RCC 7860 (cell line): ENCODE measurements at regions not wholly inside any gene's neighbourhood (a gene's known extent, or its start where the extent isn't known, plus 50 kb on each side); places are given as distances from the start of the nearest gene placed in this dataset.
"Not testable (repeated sequence)": the region's sequence is repeated elsewhere in the genome, so short reads cannot be mapped to it uniquely, and the experiment has no call there.

Experiments
- DNase-seq: peaks from one replicate; pipeline ENCODE4 v3.0.0-alpha.2; 2015; ENCODE audit warnings: low spot score
- FAIRE-seq: peaks from 2 replicates; lab custom pipeline; 2012; peaks lifted over from hg19 to GRCh38; lab: Jason Lieb, UNC

DNA sequence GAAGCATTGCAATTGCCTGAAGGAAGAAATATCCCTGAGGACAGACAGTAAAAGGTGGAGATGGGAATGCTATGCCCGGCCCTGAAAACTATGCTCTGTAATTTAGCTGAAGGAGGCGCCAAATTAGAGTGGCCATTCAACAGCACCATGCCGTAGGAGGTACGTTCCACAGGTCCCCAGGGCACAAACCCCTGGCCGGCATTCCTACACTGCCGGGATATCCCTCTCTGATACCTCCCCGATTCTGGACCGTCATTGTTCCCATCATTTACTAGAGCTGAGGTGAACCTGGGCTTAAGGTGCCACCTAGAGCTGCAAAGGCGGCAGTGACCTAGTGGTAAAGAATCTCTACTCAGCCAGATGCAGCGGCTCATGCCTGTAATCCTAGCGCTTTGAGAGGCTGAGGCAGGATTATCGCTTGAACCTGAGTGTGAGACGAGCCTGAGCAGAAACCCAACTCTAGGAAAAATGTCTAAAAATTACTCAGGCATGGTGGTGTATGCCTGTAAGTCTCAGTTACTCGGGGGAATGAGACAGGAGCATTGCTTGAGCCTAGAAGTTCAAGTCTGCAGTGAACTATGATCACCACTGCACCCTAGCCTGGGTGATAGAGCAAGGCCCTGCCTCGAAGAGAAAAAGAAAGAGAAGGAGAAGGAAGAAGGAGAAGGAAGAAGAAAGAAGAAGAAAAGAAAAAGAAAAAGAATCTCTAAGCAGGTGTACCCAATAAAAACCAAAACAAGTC lies 53.0 kb upstream of the TNKS2 start:
- no peak for FAIRE-seq
- peak; percentile 65 for DNase-seq

DNA sequence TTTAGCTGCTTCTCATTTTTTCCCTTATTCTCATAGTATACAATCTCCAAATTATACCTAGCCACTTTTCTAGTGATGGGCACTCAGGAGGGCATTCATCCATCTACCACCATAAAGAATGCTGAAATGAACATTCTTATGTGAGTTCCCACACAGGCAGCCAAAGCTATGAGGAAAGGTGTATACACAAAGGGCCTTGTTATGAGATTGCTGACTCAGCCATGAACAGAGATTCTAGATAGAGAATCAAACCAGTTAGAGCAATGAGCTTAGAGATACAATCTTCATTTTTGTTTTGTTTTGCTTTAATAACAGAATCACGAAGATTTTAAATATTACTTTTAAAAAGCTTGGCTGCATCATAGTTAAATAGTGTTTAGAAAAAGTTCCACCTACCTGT lies 54.8 kb upstream of the TNKS2 start:
- no peak for FAIRE-seq
- DNase-seq, result no peak

DNA sequence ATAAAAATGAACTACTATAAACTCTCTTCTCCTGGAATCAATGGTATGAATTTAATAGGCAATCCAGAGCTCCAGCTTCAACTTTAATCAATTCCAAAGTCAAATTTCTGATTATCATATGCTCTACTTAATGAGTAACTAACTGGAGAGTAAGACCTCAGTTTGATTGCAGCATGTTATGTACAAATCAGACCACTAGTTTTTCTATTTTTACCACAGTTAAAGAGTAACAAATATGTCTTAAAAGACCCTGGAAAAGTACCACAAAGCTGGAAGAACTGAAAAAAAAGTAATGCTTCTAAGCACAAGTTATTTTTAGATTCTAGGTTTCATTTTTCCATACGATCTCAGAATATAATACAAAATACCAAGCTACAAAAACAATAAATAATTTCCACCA lies 56.0 kb upstream of the TNKS2 start:
- FAIRE-seq (no peak), DNase-seq (no peak)

DNA sequence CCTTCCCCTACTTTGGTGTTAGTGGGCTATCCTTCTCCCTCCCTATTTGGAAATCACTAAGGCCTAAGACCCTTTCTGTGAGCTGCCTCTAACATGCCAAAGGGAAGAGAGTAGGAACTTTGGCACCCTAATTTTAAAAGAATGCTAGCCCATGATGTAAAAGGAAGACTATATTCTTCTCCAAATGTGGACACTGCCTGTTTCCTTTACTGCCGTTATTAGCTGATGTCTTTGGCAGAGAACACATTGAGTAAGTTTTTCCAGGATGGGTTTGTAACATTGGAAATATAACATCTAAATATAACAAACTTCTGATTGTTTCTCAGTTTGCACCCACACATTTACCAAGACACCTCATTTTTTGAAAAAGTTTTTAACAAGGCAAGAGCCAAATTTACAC lies 56.9 kb upstream of the TNKS2 start:
- FAIRE-seq (no peak), DNase-seq (no peak)

DNA sequence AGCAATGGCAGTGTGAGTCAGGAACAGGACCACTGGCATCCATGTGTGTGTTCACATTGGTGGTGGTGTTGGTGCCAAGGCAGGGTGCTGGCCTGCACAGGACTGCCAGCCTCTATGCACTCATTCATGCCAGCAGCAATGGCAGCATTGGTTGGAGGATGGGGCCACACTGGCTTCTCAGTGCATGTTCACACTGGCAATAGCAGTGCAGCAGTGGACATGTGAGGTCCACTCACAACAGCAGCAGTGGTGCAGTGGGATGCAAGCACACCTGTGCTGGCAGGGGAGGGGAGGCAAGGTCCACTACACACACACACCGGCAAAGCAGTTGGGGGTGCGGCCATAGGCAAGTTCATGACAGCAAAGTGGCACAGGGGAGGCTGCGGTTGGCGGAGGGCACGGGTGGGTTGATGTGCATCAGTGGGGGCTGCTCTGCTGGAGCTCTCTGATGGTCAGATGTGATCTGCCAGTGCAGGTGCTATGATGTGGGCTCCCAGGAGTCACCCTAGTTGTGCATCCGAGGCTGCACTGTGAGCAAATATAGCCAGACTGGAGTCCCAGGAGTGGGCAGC lies 57.8 kb upstream of the TNKS2 start:
- no peak for DNase-seq
- FAIRE-seq, result no peak

DNA sequence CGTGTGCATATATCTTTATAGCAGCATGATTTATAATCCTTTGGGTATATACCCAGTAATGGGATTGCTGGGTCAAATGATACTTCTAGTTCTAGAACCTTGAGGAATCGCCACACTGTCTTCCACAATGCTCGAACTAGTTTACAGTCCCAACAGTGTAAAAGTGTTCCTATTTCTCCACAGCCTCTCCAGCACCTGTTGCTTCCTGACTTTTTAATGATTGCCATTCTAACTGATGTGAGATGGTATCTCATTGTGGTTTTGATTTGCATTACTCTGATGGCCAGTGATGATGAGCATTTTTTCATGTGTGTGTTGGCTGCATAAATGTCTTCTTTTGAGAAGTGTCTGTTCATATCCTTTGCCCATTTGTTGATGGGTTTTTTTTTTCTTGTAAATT lies 66.0 kb upstream of the TNKS2 start:
- not testable (repeated sequence) for DNase-seq, FAIRE-seq

DNA sequence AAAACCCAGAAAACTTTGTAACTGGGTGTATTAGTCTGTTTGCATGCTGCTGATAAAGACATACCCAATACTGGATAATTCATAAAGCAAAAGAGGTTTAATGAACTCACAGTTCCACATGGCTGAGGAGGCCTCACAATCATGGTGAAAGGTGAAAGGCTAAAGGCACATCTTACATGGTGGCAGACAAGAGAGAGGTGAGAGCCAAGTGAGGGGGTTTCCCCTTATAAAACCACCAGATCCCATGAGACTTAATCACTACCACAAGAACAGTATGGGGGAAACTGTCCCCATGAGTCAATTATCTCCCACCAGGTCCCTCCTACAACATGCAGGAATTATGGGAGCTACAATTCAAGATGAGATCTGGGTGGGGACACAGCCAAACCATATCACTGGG lies 68.9 kb upstream of the TNKS2 start:
- FAIRE-seq, result not testable (repeated sequence)
- DNase-seq, result peak; percentile 12

DNA sequence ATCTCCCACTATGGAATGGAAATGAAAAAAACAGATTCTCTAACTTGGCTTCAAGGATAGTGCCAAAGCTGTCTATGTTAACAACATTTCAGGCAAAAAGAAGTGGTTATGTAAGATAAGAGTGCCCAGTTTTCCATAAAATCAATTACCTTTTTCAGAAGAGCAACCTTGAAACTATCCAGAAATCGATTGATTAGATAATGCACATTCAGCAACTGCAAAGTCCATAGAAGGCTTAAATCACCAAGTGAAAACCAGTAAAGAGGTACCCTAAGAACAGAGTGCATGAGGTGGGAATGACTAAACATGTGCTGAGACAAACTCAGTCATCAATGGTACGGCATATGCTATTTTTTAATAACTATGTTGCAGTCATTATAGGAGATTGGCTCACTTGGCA lies 71.9 kb upstream of the TNKS2 start:
- FAIRE-seq, result no peak

DNA sequence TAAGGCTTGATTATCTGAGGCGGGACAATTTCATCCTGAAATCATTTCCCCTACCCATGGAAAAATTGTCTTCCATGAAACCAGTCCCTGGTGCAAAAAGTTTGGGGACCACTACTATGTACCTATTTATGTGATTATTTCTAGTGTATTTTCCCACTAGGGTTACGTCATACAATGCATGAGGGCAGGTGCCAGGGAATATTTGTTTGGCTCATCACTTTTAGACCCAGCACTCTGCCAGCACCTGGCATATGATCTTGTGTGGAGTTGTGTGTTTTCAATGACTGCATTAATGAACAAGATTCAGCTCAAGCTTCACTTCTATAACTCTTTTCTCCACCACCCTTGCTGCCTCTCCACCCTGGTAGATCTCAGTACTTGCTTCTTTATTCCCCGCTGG lies 73.3 kb upstream of the TNKS2 start:
- no peak for FAIRE-seq

More for the DNA sequence above, 71.9 kb upstream of the TNKS2 start:
- DNase-seq, result no peak

DNA sequence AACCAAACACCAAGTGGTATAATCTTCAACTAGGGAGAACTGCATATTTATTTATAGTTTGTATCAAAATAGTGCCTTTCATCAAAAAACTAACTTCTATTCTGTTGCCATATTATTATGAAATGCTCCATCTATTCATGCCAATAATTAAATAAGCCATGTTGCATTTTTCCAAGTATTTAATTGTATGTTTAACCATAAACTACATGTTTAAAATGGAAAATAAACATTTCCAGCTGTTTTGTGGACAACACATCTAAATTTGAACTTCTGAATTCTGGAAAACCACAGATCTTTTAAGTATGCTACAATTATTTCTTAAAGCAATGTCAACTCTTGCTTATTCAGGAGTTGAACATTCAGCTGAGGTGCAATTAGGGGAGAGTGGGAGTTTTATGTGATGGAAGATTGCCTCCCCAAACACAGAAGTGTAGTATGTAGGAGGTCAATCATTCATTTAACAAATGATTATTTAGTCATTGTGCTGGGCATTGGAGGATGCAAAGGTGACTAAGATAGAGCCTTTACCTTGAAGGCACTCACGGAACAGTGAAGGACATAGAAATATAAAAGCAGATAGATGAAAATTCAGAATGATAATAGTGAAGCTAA lies 80.7 kb upstream of the PPP1R3C start:
- no peak for DNase-seq
- FAIRE-seq, result no peak

More for the DNA sequence above, 73.3 kb upstream of the TNKS2 start:
- no peak for DNase-seq

DNA sequence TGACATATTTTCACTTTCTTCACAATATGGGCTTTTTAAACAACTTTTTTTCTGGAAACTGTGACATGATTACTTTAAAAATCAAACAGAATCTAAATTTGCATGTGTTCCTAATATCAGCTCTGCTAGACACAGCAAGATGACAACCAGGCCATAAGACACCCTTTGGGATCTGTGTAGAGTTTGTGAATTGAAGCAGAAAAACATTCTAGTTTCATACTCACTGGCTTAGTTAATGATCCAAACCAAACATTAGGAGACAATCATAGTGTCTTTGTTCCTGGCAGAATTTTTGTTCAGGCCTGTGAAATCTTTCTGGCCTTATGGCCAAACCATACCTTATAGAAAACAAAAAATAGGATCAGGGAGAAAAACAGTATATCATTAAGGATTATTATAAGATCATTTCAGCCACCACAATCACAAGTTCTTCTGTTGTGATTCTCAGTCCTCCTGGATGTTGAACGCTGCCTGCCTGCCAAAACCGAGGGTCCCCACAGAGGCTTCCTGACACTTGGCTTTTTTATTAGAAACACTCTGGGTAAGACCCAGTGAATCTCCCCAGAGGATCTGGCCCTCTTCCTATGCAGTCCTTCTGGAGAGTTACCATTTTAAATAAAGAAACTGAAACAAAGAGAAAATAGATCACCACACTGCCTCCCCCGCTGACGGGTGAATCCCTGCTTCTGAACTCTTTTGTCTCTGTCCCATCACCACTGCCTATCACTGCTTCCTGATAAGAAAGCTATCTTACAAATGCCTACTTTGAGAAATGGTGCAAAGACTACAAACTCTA lies 79.2 kb upstream of the PPP1R3C start:
- no peak for FAIRE-seq
- no peak for DNase-seq

DNA sequence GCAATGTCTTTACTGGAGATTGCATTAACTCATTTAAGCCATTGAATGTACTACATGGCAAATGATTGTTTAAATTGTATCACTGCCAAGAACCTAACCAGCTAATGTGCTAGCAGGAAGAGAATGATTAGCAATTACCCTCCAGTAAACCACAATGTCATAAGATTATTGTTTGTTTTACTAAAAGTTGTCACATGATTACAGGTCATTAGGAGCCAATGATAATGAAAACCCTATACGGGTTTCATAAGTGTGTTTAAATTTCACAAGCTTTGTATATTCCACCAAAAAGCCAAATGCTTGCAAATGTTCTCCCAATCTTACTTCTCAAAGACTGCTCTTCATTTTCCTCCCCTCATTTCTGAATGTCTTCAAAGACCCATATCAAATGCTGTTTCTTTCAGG lies 76.5 kb upstream of the PPP1R3C start:
- peak; percentile 77 for FAIRE-seq
- no peak for DNase-seq

DNA sequence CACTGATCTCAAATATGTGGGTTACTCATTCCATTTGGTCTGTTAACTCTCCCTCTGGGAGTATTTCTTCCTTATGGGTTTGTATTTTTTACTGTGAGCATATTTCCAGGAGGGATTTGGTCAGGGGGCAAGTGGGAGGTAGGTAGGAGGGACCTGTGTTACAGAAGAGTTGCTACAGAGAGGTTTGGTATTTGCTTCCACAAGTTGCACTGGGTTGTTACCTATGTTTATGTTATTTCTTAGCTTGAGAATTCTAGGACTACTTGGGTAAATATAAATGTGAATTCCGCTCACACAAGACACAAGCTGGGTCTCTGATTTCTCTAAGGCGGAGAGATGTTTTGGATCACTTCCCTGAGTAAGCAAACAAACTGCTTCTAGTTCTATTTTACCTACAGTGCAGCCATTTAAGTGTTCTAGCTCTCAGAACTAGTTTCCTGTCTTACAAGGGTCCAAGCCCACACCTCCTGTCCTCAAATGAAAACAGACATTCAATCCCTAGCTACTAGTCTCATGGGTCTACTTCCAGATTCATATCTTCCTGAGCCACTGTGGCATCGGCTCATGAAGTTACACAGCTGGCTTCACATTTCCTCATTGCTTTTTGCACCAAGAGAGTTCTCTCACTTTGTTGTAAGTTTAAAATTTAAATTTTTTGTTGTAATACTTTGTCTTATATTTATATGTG lies 75.4 kb upstream of the PPP1R3C start:
- no peak for DNase-seq
- FAIRE-seq, result no peak

DNA sequence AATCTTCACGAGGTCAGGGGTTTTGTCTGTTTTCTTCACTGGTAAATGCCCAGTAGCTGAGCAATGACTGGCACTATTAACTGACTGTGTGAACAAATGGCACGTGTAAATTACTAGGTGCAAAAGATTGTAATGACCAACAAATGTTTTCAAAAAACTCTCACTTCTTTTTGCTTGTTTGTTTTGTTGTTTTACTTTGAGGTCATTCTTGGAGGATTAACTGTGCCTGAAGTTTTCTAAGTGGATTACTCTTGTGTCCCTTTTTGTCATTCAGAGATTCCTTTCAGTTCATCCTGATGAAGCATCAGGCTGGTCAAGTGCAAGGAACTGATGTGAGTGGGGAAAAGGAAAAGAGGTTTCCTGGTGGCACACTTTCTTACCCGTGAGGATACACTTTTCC lies 74.4 kb upstream of the PPP1R3C start:
- FAIRE-seq (no peak), DNase-seq (no peak)

DNA sequence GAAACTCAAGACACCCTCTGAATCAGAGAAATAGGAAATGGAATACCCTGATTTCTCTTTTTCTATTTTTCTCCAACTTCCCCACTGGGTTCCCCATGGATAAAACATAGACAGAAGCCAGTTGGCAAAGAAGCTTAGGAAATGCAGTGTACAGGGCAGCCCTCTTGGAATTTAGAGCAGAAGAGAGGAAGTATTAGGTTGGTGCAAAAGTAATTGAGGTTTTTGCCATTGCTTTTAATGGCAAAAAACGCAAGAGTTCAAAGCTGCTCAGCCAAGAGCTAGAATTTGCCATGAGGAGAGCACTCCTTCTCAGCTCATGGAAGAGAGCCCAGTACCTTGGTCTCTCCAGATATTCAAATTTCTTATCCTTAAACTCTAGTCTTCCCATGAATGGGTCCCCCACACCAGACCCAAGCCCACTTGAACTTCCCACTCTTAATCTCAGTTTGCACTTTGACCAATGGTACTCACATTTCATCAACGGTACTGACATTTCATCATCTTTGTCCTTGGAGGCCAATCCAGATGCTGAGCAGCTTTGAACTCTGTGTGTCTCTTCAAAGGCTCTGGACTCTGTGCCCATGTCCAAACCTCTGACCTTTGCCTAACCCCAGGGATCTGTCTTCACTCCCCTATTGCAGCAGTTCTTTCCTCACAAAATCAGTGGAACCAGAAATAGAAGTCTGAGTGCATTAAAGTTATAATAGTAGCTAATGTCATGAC lies 73.2 kb upstream of the PPP1R3C start:
- DNase-seq (no peak), FAIRE-seq (no peak)

DNA sequence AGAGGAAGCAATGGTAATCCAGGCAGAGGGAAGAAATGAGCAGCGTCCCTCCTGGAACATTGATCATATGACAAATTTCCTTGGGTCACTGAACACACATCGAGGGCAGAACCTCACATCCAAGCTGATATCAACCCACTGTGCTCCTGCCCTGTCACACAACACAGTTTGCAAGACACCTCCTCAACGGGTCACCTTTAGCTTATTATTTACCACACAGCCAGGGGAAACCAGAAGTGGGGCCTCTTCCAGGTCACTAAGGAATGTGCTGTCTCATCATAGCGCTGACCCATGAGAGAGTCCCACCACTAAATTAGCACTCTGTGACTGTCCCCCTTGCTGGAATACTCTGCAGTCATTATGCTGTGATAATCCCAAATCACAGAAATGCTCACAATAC lies 69.7 kb upstream of the PPP1R3C start:
- peak; percentile 47 for FAIRE-seq
- peak; percentile 50 for DNase-seq

DNA sequence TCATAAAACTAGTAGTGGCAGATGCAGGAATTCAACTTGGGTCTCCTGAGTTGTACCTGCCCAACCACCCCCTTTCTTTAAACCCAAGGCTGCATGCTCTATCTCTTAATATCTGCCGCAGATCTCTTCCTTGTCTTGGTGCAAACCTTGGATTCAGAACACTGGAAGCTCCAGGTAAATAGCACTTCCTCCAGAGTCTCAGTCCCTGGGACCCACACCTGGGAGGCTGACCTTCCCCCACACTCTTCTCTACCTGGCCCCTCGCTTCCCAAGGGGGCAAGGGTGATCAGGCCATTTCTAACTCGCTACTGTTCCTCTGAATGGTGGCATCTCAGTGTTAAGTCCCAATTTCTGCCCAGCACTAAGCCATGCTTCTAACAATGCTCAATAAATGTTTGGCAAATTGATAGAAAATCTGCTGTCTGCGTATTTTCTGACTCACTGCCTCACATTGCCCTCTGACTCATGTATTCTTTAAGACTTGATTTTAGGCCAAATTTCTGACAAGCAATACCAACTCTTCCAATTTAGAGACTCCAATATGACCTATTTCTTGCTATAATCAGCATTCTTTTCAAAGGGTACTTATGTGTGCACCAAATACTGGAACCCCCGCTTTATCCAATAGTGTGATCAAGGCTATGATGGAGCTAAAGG lies 68.0 kb upstream of the PPP1R3C start:
- FAIRE-seq (peak; percentile 72), DNase-seq (no peak)

DNA sequence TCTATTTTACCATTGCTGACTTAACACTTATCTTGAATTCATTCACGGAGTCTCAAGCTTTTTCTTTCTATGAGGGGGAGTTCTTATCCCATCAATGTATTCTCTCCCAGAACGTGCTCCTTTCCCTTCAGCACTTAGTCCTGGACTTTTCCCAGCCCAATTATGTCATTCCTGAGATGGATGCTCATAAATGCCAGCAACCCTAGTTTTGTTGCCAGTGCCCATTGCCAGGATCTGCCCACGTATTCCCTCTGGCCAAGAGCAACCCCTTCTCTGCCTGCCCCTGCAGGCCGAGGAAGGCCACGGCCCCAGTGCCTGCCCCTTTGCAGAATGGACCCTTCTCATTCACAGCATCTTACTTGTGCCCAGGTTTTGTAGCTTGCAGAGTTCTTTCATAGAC lies 67.4 kb upstream of the PPP1R3C start:
- no peak for FAIRE-seq
- no peak for DNase-seq

DNA sequence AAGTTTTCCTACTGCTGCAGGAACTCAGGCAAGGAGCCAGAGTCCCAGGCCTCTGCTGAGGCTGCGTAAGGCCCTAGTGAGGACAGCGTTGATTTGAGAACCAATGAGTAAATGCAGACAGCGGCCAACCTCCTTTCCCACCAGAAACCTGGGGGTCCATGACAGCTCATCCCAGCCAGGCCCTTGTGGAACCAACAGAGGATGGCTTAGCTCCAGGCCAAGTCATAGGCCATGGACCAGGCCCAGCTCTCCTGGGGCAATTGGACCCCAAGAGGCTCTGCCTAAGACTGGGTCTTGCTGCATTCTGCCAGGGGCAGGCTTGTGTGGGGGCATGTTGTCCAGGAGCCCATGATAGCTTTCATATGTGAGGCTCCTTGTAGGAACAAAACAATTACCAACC lies 65.4 kb upstream of the PPP1R3C start:
- DNase-seq (no peak), FAIRE-seq (no peak)
